ENCODE measurements at regions not wholly inside any gene's neighbourhood (a gene's known extent, or its start where the extent isn't known, plus 50 kb on each side); places are given as distances from the start of the nearest gene placed in this dataset.

GRCh38 chr5:56311306-56311905, 78.3 kb upstream of the ANKRD55 start:
- Histone ChIP-seq H3K4me1 (peaks cover 0 to 10% (median 8%) of the 10 kb centered on the region in 4 donors), H3K36me3 (no peaks in the 10 kb centered on the region), H3K27me3 (no peaks in the 10 kb centered on the region), H3K27ac (replicated peaks in 1 of 4) (no peak overlapping the region), H3K9me3 (peaks cover 0 to 7% (median 3%) of the 10 kb centered on the region in 4 donors), H3K4me3 (no peak overlapping the region)
- 72% methylated on average over 5 of the region's 5 CpGs for WGBS
- TF ChIP-seq CTCF (IDR thresholded peaks at IDR 0.05), result no peak
- intact Hi-C loops (cut with DNase I), result no loop called here
- no peak for DNase-seq (ENCODE audit: extremely low spot score)

- Histone ChIP-seq H3K27ac (replicated peaks in 1 of 4) (no peak overlapping the region), H3K4me1 (peaks cover 0 to 10% (median 8%) of the 10 kb centered on the region in 4 donors), H3K27me3 (no peaks in the 10 kb centered on the region), H3K9me3 (peaks cover 0 to 11% (median 4%) of the 10 kb centered on the region in 4 donors), H3K36me3 (no peaks in the 10 kb centered on the region), H3K4me3 (no peak overlapping the region)
- DNase-seq (ENCODE audit: extremely low spot score), result no peak
- TF ChIP-seq CTCF (IDR thresholded peaks at IDR 0.05) (no peak), POLR2AphosphoS5 (IDR thresholded peaks at IDR 0.05) (no peak), POLR2A (IDR thresholded peaks at IDR 0.05; ENCODE audit: low read depth) (no peak), EP300 (IDR thresholded peaks at IDR 0.05) (no peak)
- WGBS, result 46% methylated on average over 7 of the region's 7 CpGs
- intact Hi-C loops (cut with DNase I), result no loop called here
Measured at GRCh38 chr5:56310711-56311204, 77.6 kb upstream of the ANKRD55 start.

- Histone ChIP-seq H3K4me1 (peaks cover 0 to 10% (median 8%) of the 10 kb centered on the region in 4 donors), H3K9me3 (peaks cover 0 to 11% (median 4%) of the 10 kb centered on the region in 4 donors), H3K36me3 (no peaks in the 10 kb centered on the region), H3K4me3 (no peak overlapping the region), H3K27ac (replicated peaks in 1 of 4) (no peak overlapping the region), H3K27me3 (no peaks in the 10 kb centered on the region)
- 89% methylated on average over 2 of the region's 2 CpGs for WGBS
- no peak for DNase-seq (ENCODE audit: extremely low spot score)
- intact Hi-C loops (cut with DNase I), result no loop called here
- no peak for TF ChIP-seq POLR2A (IDR thresholded peaks at IDR 0.05; ENCODE audit: low read depth)
- TF ChIP-seq EP300 (IDR thresholded peaks at IDR 0.05), result no peak
Measured at GRCh38 chr5:56309262-56309826, 76.2 kb upstream of the ANKRD55 start.

GRCh38 chr5:56307714-56308333, 74.7 kb upstream of the ANKRD55 start:
- no peaks in the 10 kb centered on the region for H3K36me3 ChIP-seq
- no peak overlapping the region for H3K4me3 ChIP-seq
- no peak overlapping the region for H3K27ac ChIP-seq (replicated peaks in 1 of 4)
- no peaks in the 10 kb centered on the region for H3K27me3 ChIP-seq
- H3K4me1 ChIP-seq, result peaks cover 0 to 10% (median 8%) of the 10 kb centered on the region in 4 donors
- 100% methylated on average over 1 of the region's 1 CpG for WGBS
- intact Hi-C loops (cut with DNase I), result no loop called here
- peaks cover 0 to 11% (median 4%) of the 10 kb centered on the region in 4 donors for H3K9me3 ChIP-seq
- no peak for DNase-seq (ENCODE audit: extremely low spot score)
- TF ChIP-seq POLR2A (IDR thresholded peaks at IDR 0.05; ENCODE audit: low read depth) (no peak), EP300 (IDR thresholded peaks at IDR 0.05) (no peak), CTCF (IDR thresholded peaks at IDR 0.05) (no peak), POLR2AphosphoS5 (IDR thresholded peaks at IDR 0.05) (no peak)

GRCh38 chr5:56306433-56307150, 73.5 kb upstream of the ANKRD55 start:
- Histone ChIP-seq H3K4me1 (peaks cover 0 to 10% (median 8%) of the 10 kb centered on the region in 4 donors), H3K27ac (replicated peaks in 1 of 4) (no peak overlapping the region), H3K9me3 (peaks cover 0 to 11% (median 4%) of the 10 kb centered on the region in 4 donors), H3K36me3 (no peaks in the 10 kb centered on the region), H3K27me3 (no peaks in the 10 kb centered on the region), H3K4me3 (no peak overlapping the region)
- WGBS, result 86% methylated on average over 4 of the region's 4 CpGs
- no peak for DNase-seq (ENCODE audit: extremely low spot score)
- intact Hi-C loops (cut with DNase I), result no loop called here
- TF ChIP-seq CTCF (IDR thresholded peaks at IDR 0.05), result no peak
- TF ChIP-seq EP300 (IDR thresholded peaks at IDR 0.05), result no peak
